CD14-positive monocyte (primary cell): ENCODE measurements at regions not wholly inside any gene's neighbourhood (a gene's known extent, or its start where the extent isn't known, plus 50 kb on each side); places are given as distances from the start of the nearest gene placed in this dataset.

Experiments
- DNase-seq, 3 donors: peaks; one replicate each; pipeline ENCODE4 v3.0.0-alpha.2; 2011 to 2022
- H2AFZ ChIP-seq: 2 replicates; pipeline ENCODE4 v1.6.0; 2012; ENCODE audit warnings: mild to moderate bottlenecking, low read depth, low read length, inconsistent platforms; ENCODE audit not compliant: insufficient read depth, poor library complexity, severe bottlenecking
- H3K27ac ChIP-seq, 2 donors: 1 replicate in 1 of 2; 2 replicates in 1 of 2; pipeline ENCODE4 v1.5.1; 2012 to 2013; ENCODE audit warnings: low read length in 2 of 2, control low read depth in 1 of 2, inconsistent platforms in 1 of 2, low read depth in 1 of 2, mild to moderate bottlenecking in 1 of 2
- H3K27me3 ChIP-seq, 2 donors: one replicate each; pipeline versions ENCODE4 v1.6.0 to v1.6.1; 2011 to 2013; ENCODE audit warnings: low read length in 2 of 2; ENCODE audit not compliant: control insufficient read depth in 2 of 2, insufficient read depth in 2 of 2
- H3K36me3 ChIP-seq, 2 donors: replicated peaks in 1 of 2; 1 replicate in 1 of 2; 2 replicates in 1 of 2; pipeline versions ENCODE4 v1.5.1 to v1.6.1; 2012 to 2013; ENCODE audit warnings: low read length in 2 of 2, control low read depth in 1 of 2, inconsistent platforms in 1 of 2, mild to moderate bottlenecking in 1 of 2; ENCODE audit not compliant: insufficient read depth in 2 of 2, control insufficient read depth in 1 of 2
- H3K4me1 ChIP-seq, 2 donors: 1 replicate in 1 of 2; 2 replicates in 1 of 2; pipeline versions ENCODE4 v1.5.1 to v1.6.1; 2012 to 2013; ENCODE audit warnings: low read length in 2 of 2, control low read depth in 1 of 2, inconsistent platforms in 1 of 2, mild to moderate bottlenecking in 1 of 2, moderate library complexity in 1 of 2; ENCODE audit not compliant: insufficient read depth in 2 of 2, control insufficient read depth in 1 of 2
- H3K4me2 ChIP-seq: replicated peaks from 2 replicates; pipeline ENCODE3; 2012; ENCODE audit warnings: low read length, moderate library complexity, mild to moderate bottlenecking; ENCODE audit not compliant: poor library complexity, severe bottlenecking; ENCODE audit errors: extremely low read depth
- H3K4me3 ChIP-seq, 3 experiments: fragments of 200-600 bp in 1 of 3; sonication (generic) in 1 of 3; replicated peaks in 1 of 3; 1 replicate in 2 of 3; 2 replicates in 1 of 3; pipeline ENCODE4 v1.5.1; 2011 to 2013; ENCODE audit warnings: low read length in 3 of 3, mild to moderate bottlenecking in 3 of 3, control low read depth in 2 of 3, low read depth in 2 of 3, inconsistent platforms in 1 of 3, moderate library complexity in 1 of 3
- H3K79me2 ChIP-seq: 2 replicates; pipeline ENCODE4 v1.6.0; 2012; ENCODE audit warnings: mild to moderate bottlenecking, control low read depth, inconsistent platforms, low read length, moderate library complexity; ENCODE audit not compliant: insufficient read depth
- H3K9ac ChIP-seq: 2 replicates; pipeline ENCODE4 v1.6.0; 2017; ENCODE audit warnings: low read length, mild to moderate bottlenecking; ENCODE audit not compliant: insufficient read depth, poor library complexity, severe bottlenecking
- H3K9me3 ChIP-seq, 2 donors: replicated peaks in 1 of 2; 1 replicate in 1 of 2; 2 replicates in 1 of 2; pipeline versions ENCODE4 v1.5.1 to v1.6.1; 2012 to 2013; ENCODE audit warnings: low read length in 2 of 2, control low read depth in 1 of 2; ENCODE audit not compliant: control insufficient read depth in 1 of 2, insufficient read depth in 1 of 2
- H4K20me1 ChIP-seq: 2 replicates; pipeline ENCODE4 v1.6.0; 2012; ENCODE audit warnings: mild to moderate bottlenecking, low read length, control low read depth, moderate library complexity; ENCODE audit not compliant: insufficient read depth
- H3K27ac Mint-ChIP-seq, 7 donors: one replicate each; pipeline ENCODE4 v1.8.0; 2020; ENCODE audit warnings: mild to moderate bottlenecking in 7 of 7, mixed read lengths in 7 of 7, moderate library complexity in 6 of 7, inconsistent platforms in 2 of 7
- H3K27me3 Mint-ChIP-seq, 3 donors: one replicate each; pipeline ENCODE4 v1.8.0; 2021 to 2022; ENCODE audit warnings: low read depth in 3 of 3, mild to moderate bottlenecking in 3 of 3, mixed read lengths in 3 of 3, moderate library complexity in 3 of 3, inconsistent platforms in 1 of 3
- H3K36me3 Mint-ChIP-seq, 2 donors: one replicate each; pipeline ENCODE4 v1.8.0; 2020; ENCODE audit warnings: mixed read lengths in 2 of 2, inconsistent platforms in 1 of 2, mild to moderate bottlenecking in 1 of 2
- H3K4me1 Mint-ChIP-seq: one replicate; pipeline ENCODE4 v1.8.0; 2020; ENCODE audit warnings: mild to moderate bottlenecking, mixed read lengths
- H3K4me3 Mint-ChIP-seq, 2 donors: one replicate each; pipeline ENCODE4 v1.8.0; 2020; ENCODE audit warnings: mild to moderate bottlenecking in 2 of 2, mixed read lengths in 2 of 2, moderate library complexity in 1 of 2
- H3K9me3 Mint-ChIP-seq, 7 donors: one replicate each; pipeline ENCODE4 v1.8.0; 2020 to 2022; ENCODE audit warnings: mixed read lengths in 7 of 7, mild to moderate bottlenecking in 6 of 7, moderate library complexity in 6 of 7, inconsistent platforms in 2 of 7
- CTCF ChIP-seq: fragments of 200-600 bp; IDR thresholded peaks from one replicate; pipeline ENCODE4 v1.8.0; 2022; ENCODE audit warnings: antibody characterized with exemption, mild to moderate bottlenecking
- WGBS: methylation state at CpG from one replicate; pipeline ENCODE4 v1.1.5; 2013; ENCODE audit warnings: missing lambda C conversion rate; ENCODE audit not compliant: insufficient coverage; 5-methylcytosine and 5-hydroxymethylcytosine counted together
- intact Hi-C, 2 donors: fragments of 100-400 bp; cut with micrococcal nuclease; formaldehyde crosslinking; loops; one replicate each; pipeline versions ENCODE4 v1.15.0 to v1.15.1; 2023

- Histone ChIP-seq H2AFZ (no peak overlapping the region), H3K36me3 (no peaks in the 10 kb centered on the region), H4K20me1 (no peaks in the 10 kb centered on the region), H3K9ac (no peak overlapping the region), H3K9me3 (no peaks in the 10 kb centered on the region), H3K4me1 (no peaks in the 10 kb centered on the region), H3K27ac (no peak overlapping the region), H3K4me3 (no peak overlapping the region), H3K4me2 (no peak overlapping the region), H3K79me2 (no peaks in the 10 kb centered on the region), H3K27me3 (no peaks in the 10 kb centered on the region)
- Mint-ChIP-seq H3K9me3 (peaks cover 0 to 9% (median 2%) of the 10 kb centered on the region in 7 donors), H3K27ac (peak overlapping the region in 1 of 7 donors; percentile 55), H3K36me3 (no peaks in the 10 kb centered on the region), H3K4me3 (no peak overlapping the region), H3K4me1 (no peaks in the 10 kb centered on the region), H3K27me3 (peaks cover 0 to 2% (median 1%) of the 10 kb centered on the region in 3 donors)
- WGBS, result 100% methylated on average over 6 of the region's 9 CpGs
- intact Hi-C loops, result no loop called here
- no peak for DNase-seq
- TF ChIP-seq CTCF, result no peak
These were observed 99.1 kb upstream of the GREM2 start for GRCh38 chr1:240711020-240711419.

GRCh38 chr1:240709676-240710075, 97.7 kb upstream of the GREM2 start:
- Mint-ChIP-seq H3K9me3 (peaks cover 0 to 9% (median 1%) of the 10 kb centered on the region in 7 donors), H3K27me3 (peaks cover 1 to 2% (median 1%) of the 10 kb centered on the region in 3 donors), H3K4me1 (no peaks in the 10 kb centered on the region), H3K36me3 (no peaks in the 10 kb centered on the region), H3K4me3 (no peak overlapping the region), H3K27ac (no peak overlapping the region)
- no peak overlapping the region for H2AFZ ChIP-seq
- H3K27me3 ChIP-seq, result no peaks in the 10 kb centered on the region
- no peaks in the 10 kb centered on the region for H3K36me3 ChIP-seq
- intact Hi-C loops, result no loop called here
- no peaks in the 10 kb centered on the region for H3K79me2 ChIP-seq
- H3K4me2 ChIP-seq, result no peak overlapping the region
- no peaks in the 10 kb centered on the region for H4K20me1 ChIP-seq
- 83% methylated on average over 2 of the region's 6 CpGs for WGBS
- no peaks in the 10 kb centered on the region for H3K4me1 ChIP-seq
- no peak overlapping the region for H3K4me3 ChIP-seq
- no peak for TF ChIP-seq CTCF
- no peaks in the 10 kb centered on the region for H3K9me3 ChIP-seq
- no peak overlapping the region for H3K9ac ChIP-seq
- no peak for DNase-seq
- no peak overlapping the region for H3K27ac ChIP-seq
